ENCODE measurements at regions not wholly inside any gene's neighbourhood (a gene's known extent, or its start where the extent isn't known, plus 50 kb on each side); places are given as distances from the start of the nearest gene placed in this dataset.

- no peak for TF ChIP-seq MEF2D (tag; conservative IDR thresholded peaks at IDR 0.05; ENCODE audit: low read depth)
- no peak for TF ChIP-seq HDAC6 (IDR thresholded peaks at IDR 0.05; ENCODE audit: low read depth, low read length)
- no peak for TF ChIP-seq POLR2A (conservative IDR thresholded peaks at IDR 0.05)
- no peak for TF ChIP-seq NUFIP1 (IDR thresholded peaks at IDR 0.05; ENCODE audit: partially characterized antibody)
- no peak for TF ChIP-seq EZH2 (IDR thresholded peaks at IDR 0.05; ENCODE audit: borderline replicate concordance, low read depth, low read length)
- no peak for TF ChIP-seq CBFB (CRISPR knock-in tag; IDR thresholded peaks at IDR 0.05)
- TF ChIP-seq, protein P1, sequence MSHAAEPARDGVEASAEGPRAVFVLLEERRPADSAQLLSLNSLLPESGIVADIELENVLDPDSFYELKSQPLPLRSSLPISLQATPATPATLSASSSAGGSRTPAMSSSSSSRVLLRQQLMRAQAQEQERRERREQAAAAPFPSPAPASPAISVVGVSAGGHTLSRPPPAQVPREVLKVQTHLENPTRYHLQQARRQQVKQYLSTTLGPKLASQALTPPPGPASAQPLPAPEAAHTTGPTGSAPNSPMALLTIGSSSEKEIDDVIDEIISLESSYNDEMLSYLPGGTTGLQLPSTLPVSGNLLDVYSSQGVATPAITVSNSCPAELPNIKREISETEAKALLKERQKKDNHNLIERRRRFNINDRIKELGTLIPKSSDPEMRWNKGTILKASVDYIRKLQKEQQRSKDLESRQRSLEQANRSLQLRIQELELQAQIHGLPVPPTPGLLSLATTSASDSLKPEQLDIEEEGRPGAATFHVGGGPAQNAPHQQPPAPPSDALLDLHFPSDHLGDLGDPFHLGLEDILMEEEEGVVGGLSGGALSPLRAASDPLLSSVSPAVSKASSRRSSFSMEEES (CRISPR knock-in tag; IDR thresholded peaks at IDR 0.05): no peak
- TF ChIP-seq ZNF143 (CRISPR knock-in tag; IDR thresholded peaks at IDR 0.05): no peak
- TF ChIP-seq RNF2 (IDR thresholded peaks at IDR 0.05): no peak
- TF ChIP-seq RHOXF2B (CRISPR knock-in tag; conservative IDR thresholded peaks at IDR 0.05): no peak
- TF ChIP-seq TARDBP (IDR thresholded peaks at IDR 0.05): no peak
These were observed 818.8 kb downstream of the PLCL1 start for GRCh38 chr2:198622986-198623730.
